ENCODE measurements at regions not wholly inside any gene's neighbourhood (a gene's known extent, or its start where the extent isn't known, plus 50 kb on each side); places are given as distances from the start of the nearest gene placed in this dataset.
A peak's percentile ranks its signal among the peaks of the same experiment; 100 is the strongest.

DNA sequence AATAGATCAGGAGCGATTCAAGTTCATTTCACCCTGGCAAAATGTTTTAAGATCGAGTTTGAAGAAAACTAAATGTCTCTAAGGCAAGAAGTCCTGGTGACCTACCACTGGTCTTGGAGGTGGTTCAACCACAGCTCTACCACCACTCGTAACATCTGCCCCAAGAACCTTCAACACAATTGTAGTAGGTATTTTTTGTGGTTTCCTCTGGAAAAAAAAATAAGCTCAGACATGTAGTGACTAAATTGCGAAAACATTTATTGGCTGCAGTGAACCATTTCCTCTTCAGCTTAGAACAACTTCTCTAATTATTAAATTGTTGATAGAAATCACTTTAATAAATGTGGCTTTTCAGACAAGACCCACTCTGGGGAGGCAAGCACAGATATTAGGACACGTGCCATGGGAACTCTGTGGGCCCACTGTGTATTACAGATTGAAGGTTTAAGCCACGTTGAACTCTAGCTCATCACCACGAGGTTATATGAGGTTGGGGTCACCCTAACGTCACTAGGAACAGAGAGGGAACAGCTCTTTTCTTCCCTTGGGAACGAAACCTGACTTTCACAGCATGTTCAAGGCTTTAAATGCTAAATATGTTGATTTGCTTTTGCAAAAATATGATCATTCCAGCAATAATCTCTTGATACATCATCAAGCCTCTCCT is 142.9 kb downstream of the HSD17B3 start:
- no peak for DNase-seq (ENCODE audit: low read depth)
- TF ChIP-seq, protein P1, sequence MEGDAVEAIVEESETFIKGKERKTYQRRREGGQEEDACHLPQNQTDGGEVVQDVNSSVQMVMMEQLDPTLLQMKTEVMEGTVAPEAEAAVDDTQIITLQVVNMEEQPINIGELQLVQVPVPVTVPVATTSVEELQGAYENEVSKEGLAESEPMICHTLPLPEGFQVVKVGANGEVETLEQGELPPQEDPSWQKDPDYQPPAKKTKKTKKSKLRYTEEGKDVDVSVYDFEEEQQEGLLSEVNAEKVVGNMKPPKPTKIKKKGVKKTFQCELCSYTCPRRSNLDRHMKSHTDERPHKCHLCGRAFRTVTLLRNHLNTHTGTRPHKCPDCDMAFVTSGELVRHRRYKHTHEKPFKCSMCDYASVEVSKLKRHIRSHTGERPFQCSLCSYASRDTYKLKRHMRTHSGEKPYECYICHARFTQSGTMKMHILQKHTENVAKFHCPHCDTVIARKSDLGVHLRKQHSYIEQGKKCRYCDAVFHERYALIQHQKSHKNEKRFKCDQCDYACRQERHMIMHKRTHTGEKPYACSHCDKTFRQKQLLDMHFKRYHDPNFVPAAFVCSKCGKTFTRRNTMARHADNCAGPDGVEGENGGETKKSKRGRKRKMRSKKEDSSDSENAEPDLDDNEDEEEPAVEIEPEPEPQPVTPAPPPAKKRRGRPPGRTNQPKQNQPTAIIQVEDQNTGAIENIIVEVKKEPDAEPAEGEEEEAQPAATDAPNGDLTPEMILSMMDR (IDR thresholded peaks at IDR 0.05; ENCODE audit: insufficient read depth, low read depth, low read length, missing control alignments) = no peak
- H3K4me3 ChIP-seq (ENCODE audit: low read depth, low read length) = no peak overlapping the region

- H3K4me3 ChIP-seq (ENCODE audit: low read depth, low read length) = no peak overlapping the region
- no peak for DNase-seq (ENCODE audit: low read depth)
- TF ChIP-seq, protein P1 (IDR thresholded peaks at IDR 0.05; ENCODE audit: insufficient read depth, low read depth, low read length, missing control alignments) = no peak
Measured at GRCh38 chr9:96158147-96158546, 143.8 kb downstream of the HSD17B3 start.

GRCh38 chr9:96157675-96158074 is 144.3 kb downstream of the HSD17B3 start:
- no peak overlapping the region for H3K4me3 ChIP-seq (ENCODE audit: low read depth, low read length)
- TF ChIP-seq, protein P1 (IDR thresholded peaks at IDR 0.05; ENCODE audit: insufficient read depth, low read depth, low read length, missing control alignments) = no peak
- no peak for DNase-seq (ENCODE audit: low read depth)

DNA sequence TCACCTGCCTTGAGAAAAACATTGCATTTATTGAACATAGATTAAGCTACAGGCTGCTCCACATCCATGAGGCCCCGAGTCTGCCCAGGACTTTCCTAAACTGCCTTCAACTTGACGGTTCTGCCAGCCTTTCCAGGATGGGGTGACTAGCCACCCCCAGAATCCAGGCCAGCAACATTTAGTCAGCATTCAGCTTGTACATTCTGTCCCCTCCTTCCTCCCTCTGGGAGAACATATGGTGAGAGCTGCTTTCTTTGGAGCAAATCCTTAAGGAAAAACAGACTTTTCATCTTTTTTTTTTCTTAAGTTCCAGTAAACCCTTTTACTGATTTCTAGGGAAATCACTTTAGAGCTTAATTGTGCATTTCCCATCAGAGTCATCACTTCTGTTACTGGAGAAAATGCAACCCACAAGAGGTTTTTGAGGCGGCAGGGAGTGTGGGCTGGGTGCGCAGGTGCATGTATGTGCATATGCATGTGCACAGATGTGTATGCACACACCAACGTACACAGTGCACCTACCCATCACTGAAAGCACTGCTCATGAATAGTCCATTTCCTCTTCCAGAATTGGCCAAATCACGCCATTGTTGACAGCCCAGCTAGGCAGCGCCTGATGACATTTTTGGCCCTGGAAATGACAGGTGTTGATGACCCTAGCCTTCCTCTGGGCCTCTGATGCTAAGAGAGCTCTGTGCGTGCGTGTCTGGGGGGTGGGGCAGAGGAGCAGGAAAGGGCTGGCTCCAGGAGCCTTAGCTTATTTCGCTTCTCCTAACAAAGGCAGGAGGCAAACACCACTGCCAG is 145.6 kb downstream of the HSD17B3 start:
- peak; percentile 51 for DNase-seq (ENCODE audit: low read depth)
- no peak overlapping the region for H3K4me3 ChIP-seq (ENCODE audit: low read depth, low read length)
- TF ChIP-seq, protein P1 (IDR thresholded peaks at IDR 0.05; ENCODE audit: insufficient read depth, low read depth, low read length, missing control alignments) = no peak

DNA sequence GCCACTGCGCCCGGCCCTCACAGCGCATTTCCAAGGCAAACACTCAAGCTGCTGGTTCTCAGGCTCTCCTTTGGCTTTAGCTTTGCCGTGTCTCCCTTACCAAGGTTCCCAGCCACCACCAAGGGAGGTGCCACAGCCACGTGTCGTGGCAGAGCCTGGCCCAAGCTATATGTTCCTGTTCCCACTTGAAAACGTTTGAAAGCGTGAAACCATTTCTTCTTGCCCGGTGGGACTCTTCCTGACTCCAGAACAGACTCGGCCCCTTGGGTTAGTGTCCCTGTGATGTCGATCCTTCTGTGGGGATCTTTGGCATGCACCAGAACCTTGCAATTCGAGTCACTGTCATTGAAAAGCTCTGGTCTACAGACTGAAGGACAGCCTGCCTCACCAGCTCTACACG is 147.9 kb downstream of the HSD17B3 start:
- TF ChIP-seq, protein P1 (IDR thresholded peaks at IDR 0.05; ENCODE audit: insufficient read depth, low read depth, low read length, missing control alignments) = no peak
- DNase-seq (ENCODE audit: low read depth) = no peak

DNA sequence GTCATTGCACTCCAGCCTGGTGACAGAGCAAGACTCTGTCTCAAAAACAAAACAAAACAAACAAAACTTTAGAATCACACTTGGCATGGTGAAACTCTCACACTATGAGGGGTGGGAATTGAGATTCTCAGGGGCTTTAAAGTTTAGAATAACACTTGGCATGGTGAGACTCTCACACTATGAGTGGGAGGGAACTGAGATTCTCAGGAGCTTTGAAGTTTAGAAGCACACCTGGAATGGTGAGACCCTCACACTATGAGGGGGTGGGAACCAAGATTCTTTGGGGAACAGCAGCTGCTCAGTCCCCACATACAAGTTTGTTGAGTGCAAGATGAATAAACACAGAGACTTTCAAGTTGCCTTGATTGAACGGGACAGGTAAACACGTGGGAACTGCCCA is 149.4 kb downstream of the HSD17B3 start:
- TF ChIP-seq, protein P1 (IDR thresholded peaks at IDR 0.05; ENCODE audit: insufficient read depth, low read depth, low read length, missing control alignments) = no peak
- DNase-seq (ENCODE audit: low read depth) = peak; percentile 77
- H3K4me3 ChIP-seq (ENCODE audit: low read depth, low read length) = no peak overlapping the region

More for the DNA sequence above, 147.9 kb downstream of the HSD17B3 start:
- no peak overlapping the region for H3K4me3 ChIP-seq (ENCODE audit: low read depth, low read length)
